ENCODE measurements at regions not wholly inside any gene's neighbourhood (a gene's known extent, or its start where the extent isn't known, plus 50 kb on each side); places are given as distances from the start of the nearest gene placed in this dataset.

GRCh38 chr5:26239588-26239987, 798.8 kb downstream of the CDH9 start:
- Histone ChIP-seq H3K9me3 (ENCODE audit: control insufficient read depth, low read length) (peaks cover 5% of the 10 kb centered on the region), H3K4me3 (ENCODE audit: extremely low read depth, insufficient read depth, low read length, poor library complexity, severe bottlenecking) (no peak overlapping the region), H3K27ac (ENCODE audit: low read depth, low read length, severe bottlenecking) (no peak overlapping the region), H3K4me1 (ENCODE audit: control insufficient read depth, insufficient read depth, low read length, poor library complexity, severe bottlenecking) (no peaks in the 10 kb centered on the region), H3K36me3 (ENCODE audit: control insufficient read depth, insufficient read depth, low read length) (no peaks in the 10 kb centered on the region)
- 76 to 89% methylated on average over 1 to 2 of the region's 4 CpGs for WGBS, 2 experiments (ENCODE audit: insufficient coverage in 2 of 2)

- Histone ChIP-seq H3K36me3 (ENCODE audit: control insufficient read depth, insufficient read depth, low read length) (no peaks in the 10 kb centered on the region), H3K27ac (ENCODE audit: low read depth, low read length, severe bottlenecking) (no peak overlapping the region), H3K4me3 (ENCODE audit: extremely low read depth, insufficient read depth, low read length, poor library complexity, severe bottlenecking) (no peak overlapping the region), H3K9me3 (ENCODE audit: control insufficient read depth, low read length) (peaks cover 5% of the 10 kb centered on the region), H3K4me1 (ENCODE audit: control insufficient read depth, insufficient read depth, low read length, poor library complexity, severe bottlenecking) (no peaks in the 10 kb centered on the region)
- WGBS, 2 experiments (ENCODE audit: insufficient coverage in 2 of 2), result 95 to 97% methylated on average over 14 to 15 of the region's 18 CpGs
These were observed 800.9 kb downstream of the CDH9 start for GRCh38 chr5:26237489-26237888.

- WGBS, 2 experiments (ENCODE audit: insufficient coverage in 2 of 2), result 96 to 97% methylated on average over 8 to 12 of the region's 12 CpGs
- H3K9me3 ChIP-seq (ENCODE audit: control insufficient read depth, low read length), result peaks cover 5% of the 10 kb centered on the region
- no peak overlapping the region for H3K27ac ChIP-seq (ENCODE audit: low read depth, low read length, severe bottlenecking)
- H3K4me3 ChIP-seq (ENCODE audit: extremely low read depth, insufficient read depth, low read length, poor library complexity, severe bottlenecking), result no peak overlapping the region
- H3K4me1 ChIP-seq (ENCODE audit: control insufficient read depth, insufficient read depth, low read length, poor library complexity, severe bottlenecking), result no peaks in the 10 kb centered on the region
- H3K36me3 ChIP-seq (ENCODE audit: control insufficient read depth, insufficient read depth, low read length), result no peaks in the 10 kb centered on the region
These were observed 801.5 kb downstream of the CDH9 start for GRCh38 chr5:26236936-26237335.

GRCh38 chr5:26232706-26233105, 805.7 kb downstream of the CDH9 start:
- H3K4me3 ChIP-seq (ENCODE audit: extremely low read depth, insufficient read depth, low read length, poor library complexity, severe bottlenecking), result no peak overlapping the region
- no peak overlapping the region for H3K27ac ChIP-seq (ENCODE audit: low read depth, low read length, severe bottlenecking)
- peaks cover 5% of the 10 kb centered on the region for H3K9me3 ChIP-seq (ENCODE audit: control insufficient read depth, low read length)
- H3K4me1 ChIP-seq (ENCODE audit: control insufficient read depth, insufficient read depth, low read length, poor library complexity, severe bottlenecking), result no peaks in the 10 kb centered on the region
- 75 to 100% methylated on average over 2 to 4 of the region's 8 CpGs for WGBS, 2 experiments (ENCODE audit: insufficient coverage in 2 of 2)
- H3K36me3 ChIP-seq (ENCODE audit: control insufficient read depth, insufficient read depth, low read length), result no peaks in the 10 kb centered on the region

GRCh38 chr5:26231316-26231715, 807.1 kb downstream of the CDH9 start:
- Histone ChIP-seq H3K4me3 (ENCODE audit: extremely low read depth, insufficient read depth, low read length, poor library complexity, severe bottlenecking) (no peak overlapping the region), H3K27ac (ENCODE audit: low read depth, low read length, severe bottlenecking) (no peak overlapping the region), H3K9me3 (ENCODE audit: control insufficient read depth, low read length) (no peaks in the 10 kb centered on the region), H3K4me1 (ENCODE audit: control insufficient read depth, insufficient read depth, low read length, poor library complexity, severe bottlenecking) (no peaks in the 10 kb centered on the region), H3K36me3 (ENCODE audit: control insufficient read depth, insufficient read depth, low read length) (no peaks in the 10 kb centered on the region)
- WGBS, 2 experiments (ENCODE audit: insufficient coverage in 2 of 2), result 94 to 95% methylated on average over 8 to 9 of the region's 9 CpGs

- Histone ChIP-seq H3K9me3 (ENCODE audit: control insufficient read depth, low read length) (no peaks in the 10 kb centered on the region), H3K4me3 (ENCODE audit: extremely low read depth, insufficient read depth, low read length, poor library complexity, severe bottlenecking) (no peak overlapping the region), H3K36me3 (ENCODE audit: control insufficient read depth, insufficient read depth, low read length) (no peaks in the 10 kb centered on the region), H3K27ac (ENCODE audit: low read depth, low read length, severe bottlenecking) (no peak overlapping the region), H3K4me1 (ENCODE audit: control insufficient read depth, insufficient read depth, low read length, poor library complexity, severe bottlenecking) (no peaks in the 10 kb centered on the region)
- WGBS, 2 experiments (ENCODE audit: insufficient coverage in 2 of 2), result 92 to 95% methylated on average over 6 to 8 of the region's 8 CpGs
These were observed 808.5 kb downstream of the CDH9 start for GRCh38 chr5:26229848-26230247.

- Histone ChIP-seq H3K9me3 (ENCODE audit: control insufficient read depth, low read length) (no peaks in the 10 kb centered on the region), H3K36me3 (ENCODE audit: control insufficient read depth, insufficient read depth, low read length) (no peaks in the 10 kb centered on the region), H3K4me3 (ENCODE audit: extremely low read depth, insufficient read depth, low read length, poor library complexity, severe bottlenecking) (no peak overlapping the region), H3K27ac (ENCODE audit: low read depth, low read length, severe bottlenecking) (no peak overlapping the region), H3K4me1 (ENCODE audit: control insufficient read depth, insufficient read depth, low read length, poor library complexity, severe bottlenecking) (no peaks in the 10 kb centered on the region)
- WGBS, 2 experiments (ENCODE audit: insufficient coverage in 2 of 2), result 81 to 84% methylated on average over 5 to 6 of the region's 6 CpGs
These were observed 811.1 kb downstream of the CDH9 start for GRCh38 chr5:26227245-26227644.

- no peaks in the 10 kb centered on the region for H3K9me3 ChIP-seq (ENCODE audit: control insufficient read depth, low read length)
- H3K27ac ChIP-seq (ENCODE audit: low read depth, low read length, severe bottlenecking), result no peak overlapping the region
- H3K4me1 ChIP-seq (ENCODE audit: control insufficient read depth, insufficient read depth, low read length, poor library complexity, severe bottlenecking), result no peaks in the 10 kb centered on the region
- 100% methylated on average over 1 of the region's 2 CpGs; no CpG with 5 or more reads in 1 of the 2 experiments for WGBS, 2 experiments (ENCODE audit: insufficient coverage in 2 of 2)
- no peak overlapping the region for H3K4me3 ChIP-seq (ENCODE audit: extremely low read depth, insufficient read depth, low read length, poor library complexity, severe bottlenecking)
- H3K36me3 ChIP-seq (ENCODE audit: control insufficient read depth, insufficient read depth, low read length), result no peaks in the 10 kb centered on the region
These were observed 833.3 kb downstream of the CDH9 start for GRCh38 chr5:26205121-26205520.

GRCh38 chr5:26193626-26194025, 844.8 kb downstream of the CDH9 start:
- Histone ChIP-seq H3K36me3 (ENCODE audit: control insufficient read depth, insufficient read depth, low read length) (no peaks in the 10 kb centered on the region), H3K4me1 (ENCODE audit: control insufficient read depth, insufficient read depth, low read length, poor library complexity, severe bottlenecking) (no peaks in the 10 kb centered on the region), H3K27ac (ENCODE audit: low read depth, low read length, severe bottlenecking) (no peak overlapping the region), H3K9me3 (ENCODE audit: control insufficient read depth, low read length) (no peaks in the 10 kb centered on the region), H3K4me3 (ENCODE audit: extremely low read depth, insufficient read depth, low read length, poor library complexity, severe bottlenecking) (no peak overlapping the region)
- WGBS, 2 experiments (ENCODE audit: insufficient coverage in 2 of 2), result 60 to 87% methylated on average over 1 to 2 of the region's 5 CpGs

GRCh38 chr5:26192486-26192885, 845.9 kb downstream of the CDH9 start:
- Histone ChIP-seq H3K36me3 (ENCODE audit: control insufficient read depth, insufficient read depth, low read length) (no peaks in the 10 kb centered on the region), H3K4me1 (ENCODE audit: control insufficient read depth, insufficient read depth, low read length, poor library complexity, severe bottlenecking) (no peaks in the 10 kb centered on the region), H3K27ac (ENCODE audit: low read depth, low read length, severe bottlenecking) (no peak overlapping the region), H3K9me3 (ENCODE audit: control insufficient read depth, low read length) (no peaks in the 10 kb centered on the region), H3K4me3 (ENCODE audit: extremely low read depth, insufficient read depth, low read length, poor library complexity, severe bottlenecking) (no peak overlapping the region)

- Histone ChIP-seq H3K4me3 (ENCODE audit: extremely low read depth, insufficient read depth, low read length, poor library complexity, severe bottlenecking) (no peak overlapping the region), H3K4me1 (ENCODE audit: control insufficient read depth, insufficient read depth, low read length, poor library complexity, severe bottlenecking) (no peaks in the 10 kb centered on the region), H3K36me3 (ENCODE audit: control insufficient read depth, insufficient read depth, low read length) (no peaks in the 10 kb centered on the region), H3K9me3 (ENCODE audit: control insufficient read depth, low read length) (no peaks in the 10 kb centered on the region), H3K27ac (ENCODE audit: low read depth, low read length, severe bottlenecking) (no peak overlapping the region)
- WGBS, 2 experiments (ENCODE audit: insufficient coverage in 2 of 2), result no CpG with 5 or more reads among the region's 1 CpG
These were observed 856.8 kb downstream of the CDH9 start for GRCh38 chr5:26181582-26181981.

All from mesodermal cell (in vitro differentiated cells).